OCI-LY7 (cell line): ENCODE measurements at regions not wholly inside any gene's neighbourhood (a gene's known extent, or its start where the extent isn't known, plus 50 kb on each side); places are given as distances from the start of the nearest gene placed in this dataset.
"Not testable (repeated sequence)": the region's sequence is repeated elsewhere in the genome, so short reads cannot be mapped to it uniquely, and the experiment has no call there.

ENCODE experiments used
- BruUV-seq: library from RNA; stranded (reverse); fragments of 400-500 nt; replicated peaks from 2 replicates; lab custom pipeline; 2021; lab: Mats Ljungman, UMichigan
- CTCF ChIA-PET: fragments of 300-600 bp; sonication (Branson Sonifier 250); formaldehyde crosslinking; loops from one replicate; lab custom pipeline; 2022; ENCODE audit warnings: antibody characterized with exemption; ENCODE audit not compliant: unreplicated experiment; lab: Charles Lee
- POLR2A ChIA-PET: fragments of 300-600 bp; sonication (Branson Sonifier 250); formaldehyde crosslinking; loops from one replicate; lab custom pipeline; 2022; ENCODE audit warnings: antibody characterized with exemption; lab: Charles Lee
- DNase-seq: peaks from one replicate; pipeline ENCODE4 v3.0.0-alpha.2; 2015; ENCODE audit warnings: low spot score
- H2AFZ ChIP-seq: fragments of 200-600 bp; sonication (generic), shearing (Covaris generic); 2 replicates; pipeline ENCODE4 v1.6.1; 2014; ENCODE audit warnings: mild to moderate bottlenecking, antibody characterized with exemption, low read length, moderate library complexity
- H3K27ac ChIP-seq: fragments of 200-600 bp; sonication (generic); 2 replicates; pipeline ENCODE4 v1.5.1; 2014; ENCODE audit warnings: mixed run types, low read depth, mild to moderate bottlenecking, moderate library complexity, low read length, inconsistent platforms; ENCODE audit not compliant: poor library complexity, severe bottlenecking
- H3K36me3 ChIP-seq: fragments of 200-600 bp; sonication (generic); 2 replicates; pipeline ENCODE4 v1.6.1; 2014; ENCODE audit warnings: mild to moderate bottlenecking, antibody characterized with exemption, low read length, moderate library complexity, mixed read lengths; ENCODE audit not compliant: insufficient read depth
- H3K4me1 ChIP-seq: fragments of 200-600 bp; sonication (generic); 2 replicates; pipeline ENCODE4 v1.5.1; 2014; ENCODE audit warnings: mild to moderate bottlenecking, low read length; ENCODE audit not compliant: insufficient read depth, poor library complexity, severe bottlenecking
- H3K4me2 ChIP-seq: fragments of 200-600 bp; sonication (generic); 2 replicates; pipeline ENCODE4 v1.6.1; 2014; ENCODE audit warnings: mild to moderate bottlenecking, low read length
- H3K4me3 ChIP-seq: fragments of 200-600 bp; sonication (generic); 2 replicates; pipeline ENCODE4 v1.5.1; 2014; ENCODE audit warnings: mild to moderate bottlenecking, low read depth, low read length; ENCODE audit not compliant: poor library complexity, severe bottlenecking
- H3K79me2 ChIP-seq: fragments of 200-600 bp; sonication (generic); 2 replicates; pipeline ENCODE4 v1.6.1; 2016; ENCODE audit warnings: low read depth, mild to moderate bottlenecking, low read length, moderate library complexity, mixed read lengths; ENCODE audit not compliant: insufficient read depth
- H3K9me2 ChIP-seq: fragments of 200-600 bp; sonication (generic); 2 replicates; pipeline ENCODE4 v1.6.1; 2016; ENCODE audit warnings: mild to moderate bottlenecking, low read length, mixed read lengths; ENCODE audit not compliant: insufficient read depth
- H3K9me3 ChIP-seq: fragments of 200-600 bp; sonication (generic); 2 replicates; pipeline ENCODE4 v1.6.1; 2014; ENCODE audit warnings: mild to moderate bottlenecking, mixed run types, low read length, mixed read lengths
- H4K20me1 ChIP-seq: fragments of 200-600 bp; sonication (generic); 2 replicates; pipeline ENCODE4 v1.6.1; 2014; ENCODE audit warnings: mild to moderate bottlenecking, antibody characterized with exemption, low read length, moderate library complexity, mixed read lengths; ENCODE audit not compliant: insufficient read depth
- EZH2phosphoT487 ChIP-seq: fragments of 200-600 bp; sonication (generic); IDR thresholded peaks from 2 replicates; pipeline ENCODE4 v1.6.1; 2018; ENCODE audit warnings: low read depth, borderline replicate concordance, mild to moderate bottlenecking, mixed run types, antibody characterized with exemption, low read length, moderate library complexity, mixed read lengths
- intact Hi-C: fragments of 100-400 bp; cut with micrococcal nuclease; formaldehyde crosslinking; loops from one replicate; pipeline ENCODE4 v1.10.0; 2022; ENCODE audit not compliant: unreplicated experiment
- TF ChIP-seq, protein P1 (sequence below): fragments of 200-600 bp; sonication (generic); conservative IDR thresholded peaks from 2 replicates; pipeline ENCODE4 v1.5.1; 2014; ENCODE audit warnings: mild to moderate bottlenecking, antibody characterized with exemption, low read length, moderate library complexity, mixed read lengths

DNA sequence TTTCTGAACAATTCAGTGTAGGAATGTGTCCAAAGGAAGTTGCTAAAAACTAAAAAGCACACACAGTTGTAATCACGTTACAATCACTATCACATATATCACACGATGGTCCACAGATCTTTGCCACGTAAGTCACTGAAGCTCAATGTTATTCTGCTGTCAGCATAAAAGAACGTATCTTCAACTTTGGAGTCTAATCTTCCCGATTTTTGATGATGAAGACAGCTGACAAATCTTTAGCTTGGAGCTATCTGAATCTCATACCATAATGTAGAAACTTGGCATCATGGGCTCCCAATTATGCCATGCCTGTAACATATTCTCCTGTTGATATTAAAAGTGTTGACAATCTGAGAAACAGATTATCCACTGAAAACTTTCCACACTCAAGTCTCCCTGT, 158.4 kb downstream of the UBE2NL start:
- ChIA-PET POLR2A (no interaction called here), CTCF (no interaction called here)
- BruUV-seq = no TSS peak
- no peak for TF ChIP-seq EZH2phosphoT487
- TF ChIP-seq, protein P1, sequence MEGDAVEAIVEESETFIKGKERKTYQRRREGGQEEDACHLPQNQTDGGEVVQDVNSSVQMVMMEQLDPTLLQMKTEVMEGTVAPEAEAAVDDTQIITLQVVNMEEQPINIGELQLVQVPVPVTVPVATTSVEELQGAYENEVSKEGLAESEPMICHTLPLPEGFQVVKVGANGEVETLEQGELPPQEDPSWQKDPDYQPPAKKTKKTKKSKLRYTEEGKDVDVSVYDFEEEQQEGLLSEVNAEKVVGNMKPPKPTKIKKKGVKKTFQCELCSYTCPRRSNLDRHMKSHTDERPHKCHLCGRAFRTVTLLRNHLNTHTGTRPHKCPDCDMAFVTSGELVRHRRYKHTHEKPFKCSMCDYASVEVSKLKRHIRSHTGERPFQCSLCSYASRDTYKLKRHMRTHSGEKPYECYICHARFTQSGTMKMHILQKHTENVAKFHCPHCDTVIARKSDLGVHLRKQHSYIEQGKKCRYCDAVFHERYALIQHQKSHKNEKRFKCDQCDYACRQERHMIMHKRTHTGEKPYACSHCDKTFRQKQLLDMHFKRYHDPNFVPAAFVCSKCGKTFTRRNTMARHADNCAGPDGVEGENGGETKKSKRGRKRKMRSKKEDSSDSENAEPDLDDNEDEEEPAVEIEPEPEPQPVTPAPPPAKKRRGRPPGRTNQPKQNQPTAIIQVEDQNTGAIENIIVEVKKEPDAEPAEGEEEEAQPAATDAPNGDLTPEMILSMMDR = no peak
- H3K36me3 ChIP-seq = no peaks in the 10 kb centered on the region
- intact Hi-C loops = no loop called here
- H3K27ac ChIP-seq = no peak overlapping the region
- H4K20me1 ChIP-seq = no peaks in the 10 kb centered on the region
- H3K9me2 ChIP-seq = no peaks in the 10 kb centered on the region
- H3K4me3 ChIP-seq = no peak overlapping the region
- no peaks in the 10 kb centered on the region for H3K4me1 ChIP-seq
- DNase-seq = no peak
- H3K79me2 ChIP-seq = no peaks in the 10 kb centered on the region
- no peak overlapping the region for H2AFZ ChIP-seq
- H3K4me2 ChIP-seq = no peak overlapping the region
- no peaks in the 10 kb centered on the region for H3K9me3 ChIP-seq

GRCh38 chrX:144075432-144075831, 191.6 kb downstream of the UBE2NL start:
- no peak overlapping the region for H3K4me2 ChIP-seq
- no peak overlapping the region for H3K4me3 ChIP-seq
- no peaks in the 10 kb centered on the region for H3K79me2 ChIP-seq
- H4K20me1 ChIP-seq = no peaks in the 10 kb centered on the region
- DNase-seq = no peak
- POLR2A ChIA-PET = no interaction called here
- no peak overlapping the region for H3K27ac ChIP-seq
- no peak overlapping the region for H2AFZ ChIP-seq
- H3K4me1 ChIP-seq = no peaks in the 10 kb centered on the region
- H3K9me2 ChIP-seq = no peaks in the 10 kb centered on the region
- H3K36me3 ChIP-seq = no peaks in the 10 kb centered on the region
- CTCF ChIA-PET = no interaction called here
- TF ChIP-seq, protein P1 = no peak
- TF ChIP-seq EZH2phosphoT487 = no peak
- no TSS peak for BruUV-seq
- no peaks in the 10 kb centered on the region for H3K9me3 ChIP-seq
- intact Hi-C loops = no loop called here

- H3K4me1 ChIP-seq, H3K4me3 ChIP-seq, H4K20me1 ChIP-seq, H3K9me3 ChIP-seq, DNase-seq, intact Hi-C loops, H3K79me2 ChIP-seq, H3K4me2 ChIP-seq, POLR2A ChIA-PET, BruUV-seq, H3K9me2 ChIP-seq, CTCF ChIA-PET, H2AFZ ChIP-seq, H3K27ac ChIP-seq, H3K36me3 ChIP-seq: not testable (repeated sequence)
These were observed 198.4 kb downstream of the UBE2NL start for GRCh38 chrX:144082237-144082636.

DNA sequence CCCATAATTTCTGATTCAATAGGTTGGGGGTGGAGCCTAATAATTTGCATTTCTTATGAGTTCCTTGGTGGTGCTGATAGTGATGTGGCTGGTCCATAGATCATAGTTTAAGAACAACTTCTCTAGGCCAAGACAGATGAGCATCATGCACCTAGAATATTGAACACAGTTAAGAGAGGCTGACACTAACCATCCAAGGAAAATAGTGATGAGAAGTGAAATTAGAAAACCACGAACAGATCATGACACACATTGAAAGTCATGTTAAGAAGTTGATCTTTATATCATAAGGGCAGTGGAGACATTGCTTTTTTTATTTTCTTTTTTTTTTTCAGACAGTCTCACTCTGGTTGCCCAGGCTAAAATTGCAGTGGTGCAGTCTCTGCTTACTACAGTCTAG, 205.8 kb downstream of the UBE2NL start:
- H3K27ac ChIP-seq, H2AFZ ChIP-seq, H4K20me1 ChIP-seq, H3K36me3 ChIP-seq, POLR2A ChIA-PET, DNase-seq, intact Hi-C loops, H3K4me3 ChIP-seq, H3K9me2 ChIP-seq, H3K79me2 ChIP-seq, CTCF ChIA-PET, BruUV-seq, H3K4me2 ChIP-seq, H3K9me3 ChIP-seq, H3K4me1 ChIP-seq: not testable (repeated sequence)

GRCh38 chrX:144092116-144092515, 208.2 kb downstream of the UBE2NL start:
- BruUV-seq, H3K4me2 ChIP-seq, CTCF ChIA-PET, H3K9me2 ChIP-seq, POLR2A ChIA-PET, H4K20me1 ChIP-seq, H3K4me1 ChIP-seq, H2AFZ ChIP-seq, H3K4me3 ChIP-seq, intact Hi-C loops, DNase-seq, H3K9me3 ChIP-seq, H3K36me3 ChIP-seq, H3K79me2 ChIP-seq, H3K27ac ChIP-seq: not testable (repeated sequence)
